ENCODE measurements at regions not wholly inside any gene's neighbourhood (a gene's known extent, or its start where the extent isn't known, plus 50 kb on each side); places are given as distances from the start of the nearest gene placed in this dataset.

DNA sequence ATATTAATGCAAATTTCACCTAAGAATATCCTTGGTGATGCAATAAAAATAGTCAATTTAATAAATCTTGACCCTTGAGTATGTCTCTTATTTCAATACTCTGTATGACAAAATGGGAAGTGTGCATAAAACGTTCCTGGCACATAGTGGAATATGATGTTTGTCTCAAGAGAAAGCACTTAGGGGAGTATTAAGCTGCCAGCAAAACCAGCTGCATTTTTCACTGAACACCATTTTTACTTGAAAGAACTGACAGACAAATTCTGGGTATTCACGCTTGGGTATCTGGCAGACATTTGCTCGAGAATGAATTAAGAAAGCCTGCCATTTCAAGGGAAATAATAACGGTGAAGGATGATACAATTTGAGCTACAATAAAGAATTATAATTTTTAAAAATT lies 364.8 kb downstream of the SOX9 start:
- Histone ChIP-seq H3K9me3 (ENCODE audit: low read depth) (no peaks in the 10 kb centered on the region), H3K4me1 (ENCODE audit: insufficient read depth) (peaks cover 4% of the 10 kb centered on the region), H3K79me2 (peaks cover 80% of the 10 kb centered on the region), H3K4me3 (no peak overlapping the region), H2AFZ (no peak overlapping the region), H3K36me3 (replicated peaks; ENCODE audit: insufficient read depth, low read depth) (no peaks in the 10 kb centered on the region), H3K4me2 (no peak overlapping the region), H3K9me2 (replicated peaks; ENCODE audit: insufficient read depth) (no peaks in the 10 kb centered on the region), H3K27ac (no peak overlapping the region), H4K20me1 (ENCODE audit: insufficient read depth, poor library complexity, severe bottlenecking) (no peaks in the 10 kb centered on the region), H3K27me3 (no peaks in the 10 kb centered on the region)
- no peak for DNase-seq (ENCODE audit: low spot score)
- WGBS (ENCODE audit: low lambda C conversion rate, missing lambda C conversion rate): 90% methylated on average over 4 of the region's 4 CpGs
- TF ChIP-seq, protein P1, sequence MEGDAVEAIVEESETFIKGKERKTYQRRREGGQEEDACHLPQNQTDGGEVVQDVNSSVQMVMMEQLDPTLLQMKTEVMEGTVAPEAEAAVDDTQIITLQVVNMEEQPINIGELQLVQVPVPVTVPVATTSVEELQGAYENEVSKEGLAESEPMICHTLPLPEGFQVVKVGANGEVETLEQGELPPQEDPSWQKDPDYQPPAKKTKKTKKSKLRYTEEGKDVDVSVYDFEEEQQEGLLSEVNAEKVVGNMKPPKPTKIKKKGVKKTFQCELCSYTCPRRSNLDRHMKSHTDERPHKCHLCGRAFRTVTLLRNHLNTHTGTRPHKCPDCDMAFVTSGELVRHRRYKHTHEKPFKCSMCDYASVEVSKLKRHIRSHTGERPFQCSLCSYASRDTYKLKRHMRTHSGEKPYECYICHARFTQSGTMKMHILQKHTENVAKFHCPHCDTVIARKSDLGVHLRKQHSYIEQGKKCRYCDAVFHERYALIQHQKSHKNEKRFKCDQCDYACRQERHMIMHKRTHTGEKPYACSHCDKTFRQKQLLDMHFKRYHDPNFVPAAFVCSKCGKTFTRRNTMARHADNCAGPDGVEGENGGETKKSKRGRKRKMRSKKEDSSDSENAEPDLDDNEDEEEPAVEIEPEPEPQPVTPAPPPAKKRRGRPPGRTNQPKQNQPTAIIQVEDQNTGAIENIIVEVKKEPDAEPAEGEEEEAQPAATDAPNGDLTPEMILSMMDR (IDR thresholded peaks at IDR 0.05; ENCODE audit: poor library complexity): no peak
- TF ChIP-seq EZH2phosphoT487 (IDR thresholded peaks at IDR 0.05; ENCODE audit: low read depth, severe bottlenecking, unreplicated experiment) (no peak), EZH2 (IDR thresholded peaks at IDR 0.05; ENCODE audit: borderline replicate concordance) (no peak)

DNA sequence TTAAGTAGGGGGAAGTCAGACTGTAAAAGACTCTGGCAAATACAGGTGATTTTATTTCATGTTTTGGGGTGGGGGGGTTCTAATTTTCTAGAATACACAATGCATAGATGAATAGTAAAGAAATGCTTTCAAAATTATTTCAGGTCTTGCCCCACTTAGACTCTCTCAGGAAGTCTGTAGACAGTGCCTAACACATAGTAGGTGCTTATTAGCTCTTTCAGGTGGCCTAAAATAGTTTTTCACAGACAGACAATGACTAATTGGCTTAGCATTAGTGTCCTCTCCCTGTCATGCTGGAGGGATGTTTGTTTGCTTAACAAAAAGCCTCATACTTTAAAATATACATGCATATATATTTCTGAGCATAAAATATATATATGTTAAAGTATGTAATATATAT lies 366.0 kb downstream of the SOX9 start:
- Histone ChIP-seq H3K9me3 (ENCODE audit: low read depth) (no peaks in the 10 kb centered on the region), H2AFZ (no peak overlapping the region), H3K27me3 (no peaks in the 10 kb centered on the region), H3K4me2 (no peak overlapping the region), H3K4me1 (ENCODE audit: insufficient read depth) (peaks cover 4% of the 10 kb centered on the region), H3K79me2 (peaks cover 79% of the 10 kb centered on the region), H3K36me3 (replicated peaks; ENCODE audit: insufficient read depth, low read depth) (no peaks in the 10 kb centered on the region), H3K27ac (no peak overlapping the region), H3K9me2 (replicated peaks; ENCODE audit: insufficient read depth) (no peaks in the 10 kb centered on the region), H3K4me3 (no peak overlapping the region), H4K20me1 (ENCODE audit: insufficient read depth, poor library complexity, severe bottlenecking) (no peaks in the 10 kb centered on the region)
- DNase-seq (ENCODE audit: low spot score): no peak
- no peak for TF ChIP-seq EZH2phosphoT487 (IDR thresholded peaks at IDR 0.05; ENCODE audit: low read depth, severe bottlenecking, unreplicated experiment)
- no peak for TF ChIP-seq EZH2 (IDR thresholded peaks at IDR 0.05; ENCODE audit: borderline replicate concordance)
- TF ChIP-seq, protein P1 (IDR thresholded peaks at IDR 0.05; ENCODE audit: poor library complexity): no peak

DNA sequence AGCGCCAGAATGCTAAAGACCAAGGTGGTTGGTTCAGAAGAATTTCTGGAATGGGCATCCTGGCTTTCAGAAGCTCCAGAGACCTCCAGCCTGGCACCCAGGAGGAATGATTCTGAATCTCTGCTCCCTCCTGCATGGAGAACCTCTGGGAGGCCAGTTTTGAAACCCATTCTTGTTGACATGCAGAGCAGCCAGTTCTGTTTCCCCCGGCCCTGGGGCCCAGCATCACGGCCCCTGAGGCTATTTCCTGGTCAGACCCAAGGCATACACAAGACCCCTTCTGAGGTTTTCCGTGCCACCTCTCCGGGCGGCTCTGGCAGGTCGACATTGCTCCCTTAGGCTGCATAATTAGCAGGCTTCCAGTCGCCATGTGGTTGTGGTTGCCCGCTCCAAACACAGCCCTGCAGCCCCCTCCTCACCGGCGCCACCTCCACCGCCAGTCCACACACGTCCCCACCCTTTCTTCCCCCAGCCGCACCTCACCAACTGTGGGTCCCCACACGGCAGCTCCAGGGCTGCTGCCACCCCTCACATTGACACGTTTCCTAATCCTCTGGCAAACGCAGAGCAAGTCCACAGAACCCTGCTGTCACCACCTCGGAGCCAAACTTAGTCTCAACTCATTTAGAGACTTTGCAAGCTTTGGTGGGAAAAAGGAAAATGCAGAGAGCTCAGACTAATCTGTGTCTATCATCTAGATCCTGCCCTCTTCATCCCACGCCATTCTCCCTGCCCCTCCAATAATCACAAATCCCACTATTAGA lies 367.1 kb downstream of the SOX9 start:
- DNase-seq (ENCODE audit: low spot score): no peak
- no peaks in the 10 kb centered on the region for H3K9me3 ChIP-seq (ENCODE audit: low read depth)
- peaks cover 78% of the 10 kb centered on the region for H3K79me2 ChIP-seq
- no peaks in the 10 kb centered on the region for H3K36me3 ChIP-seq (replicated peaks; ENCODE audit: insufficient read depth, low read depth)
- H3K4me1 ChIP-seq (ENCODE audit: insufficient read depth): peaks cover 4% of the 10 kb centered on the region
- no peak overlapping the region for H3K4me3 ChIP-seq
- H4K20me1 ChIP-seq (ENCODE audit: insufficient read depth, poor library complexity, severe bottlenecking): no peaks in the 10 kb centered on the region
- peak overlapping the region; percentile 55 for H3K4me2 ChIP-seq
- TF ChIP-seq EZH2 (IDR thresholded peaks at IDR 0.05; ENCODE audit: borderline replicate concordance) (no peak), EZH2phosphoT487 (IDR thresholded peaks at IDR 0.05; ENCODE audit: low read depth, severe bottlenecking, unreplicated experiment) (no peak)
- TF ChIP-seq, protein P1 (IDR thresholded peaks at IDR 0.05; ENCODE audit: poor library complexity): no peak
- WGBS (ENCODE audit: low lambda C conversion rate, missing lambda C conversion rate): 79% methylated on average over 19 of the region's 19 CpGs
- no peaks in the 10 kb centered on the region for H3K9me2 ChIP-seq (replicated peaks; ENCODE audit: insufficient read depth)
- H3K27ac ChIP-seq: no peak overlapping the region
- H3K27me3 ChIP-seq: no peaks in the 10 kb centered on the region
- H2AFZ ChIP-seq: no peak overlapping the region
